HG03095 (cell line): ENCODE measurements at regions not wholly inside any gene's neighbourhood (a gene's known extent, or its start where the extent isn't known, plus 50 kb on each side); places are given as distances from the start of the nearest gene placed in this dataset.
"Not testable (repeated sequence)": the region's sequence is repeated elsewhere in the genome, so short reads cannot be mapped to it uniquely, and the experiment has no call there.

Experiments used
- ATAC-seq: cut with Tn5 transposase; IDR thresholded peaks from one replicate; pipeline ENCODE4 v1.9.1; 2021; ENCODE audit warnings: moderate library complexity; ENCODE audit not compliant: unreplicated experiment

GRCh38 chr4:64829749-64830148 is 420.5 kb upstream of the TECRL start:
- ATAC-seq, result no peak

- no peak for ATAC-seq
Measured at GRCh38 chr4:64824591-64824990, 415.3 kb upstream of the TECRL start.

GRCh38 chr4:64822405-64822804 is 413.2 kb upstream of the TECRL start:
- ATAC-seq, result no peak

- ATAC-seq, result no peak
Measured at GRCh38 chr4:64821219-64821976, 412.1 kb upstream of the TECRL start.

- ATAC-seq, result no peak
Measured at GRCh38 chr4:64814616-64815015, 405.4 kb upstream of the TECRL start.

GRCh38 chr4:64807821-64808220 is 398.6 kb upstream of the TECRL start:
- no peak for ATAC-seq

GRCh38 chr4:64799751-64800150 is 390.5 kb upstream of the TECRL start:
- no peak for ATAC-seq

- ATAC-seq, result not testable (repeated sequence)
Measured at GRCh38 chr4:64798828-64799227, 389.6 kb upstream of the TECRL start.

- ATAC-seq, result no peak
Measured at GRCh38 chr4:64796581-64796980, 387.3 kb upstream of the TECRL start.

GRCh38 chr4:64784125-64784524 is 374.9 kb upstream of the TECRL start:
- no peak for ATAC-seq

- ATAC-seq, result no peak
Measured at GRCh38 chr4:64781737-64782326, 372.6 kb upstream of the TECRL start.

- no peak for ATAC-seq
Measured at GRCh38 chr4:64780664-64781063, 371.4 kb upstream of the TECRL start.

GRCh38 chr4:64777286-64777685 is 368.0 kb upstream of the TECRL start:
- no peak for ATAC-seq

GRCh38 chr4:64776820-64777219 is 367.6 kb upstream of the TECRL start:
- ATAC-seq, result no peak

GRCh38 chr4:64774626-64775025 is 365.4 kb upstream of the TECRL start:
- ATAC-seq, result no peak

GRCh38 chr4:64771149-64771548 is 361.9 kb upstream of the TECRL start:
- no peak for ATAC-seq

- no peak for ATAC-seq
Measured at GRCh38 chr4:64767547-64767946, 358.3 kb upstream of the TECRL start.

GRCh38 chr4:64766565-64766964 is 357.3 kb upstream of the TECRL start:
- no peak for ATAC-seq

- ATAC-seq, result no peak
Measured at GRCh38 chr4:64756016-64756415, 346.8 kb upstream of the TECRL start.

GRCh38 chr4:64747919-64748715 is 338.9 kb upstream of the TECRL start:
- no peak for ATAC-seq

- ATAC-seq, result no peak
Measured at GRCh38 chr4:64738240-64738639, 329.0 kb upstream of the TECRL start.

GRCh38 chr4:64737854-64738138 is 328.5 kb upstream of the TECRL start:
- not testable (repeated sequence) for ATAC-seq
